HG02943 (cell line): ENCODE measurements at regions not wholly inside any gene's neighbourhood (a gene's known extent, or its start where the extent isn't known, plus 50 kb on each side); places are given as distances from the start of the nearest gene placed in this dataset.

ENCODE experiments used
- ATAC-seq: cut with Tn5 transposase; IDR thresholded peaks from one replicate; pipeline ENCODE4 v1.9.1; 2021; ENCODE audit warnings: mild to moderate bottlenecking, low read depth, moderate library complexity; ENCODE audit not compliant: unreplicated experiment

- ATAC-seq = peak; percentile 38
Measured at GRCh38 chr12:92471551-92471950, 231.2 kb upstream of the PLEKHG7 start.

- no peak for ATAC-seq
Measured at GRCh38 chr12:92470608-92471021, 232.2 kb upstream of the PLEKHG7 start.

- no peak for ATAC-seq
Measured at GRCh38 chr12:92469837-92470236, 233.0 kb upstream of the PLEKHG7 start.

- no peak for ATAC-seq
Measured at GRCh38 chr12:92468358-92469020, 234.3 kb upstream of the PLEKHG7 start.

- ATAC-seq = no peak
Measured at GRCh38 chr12:92467886-92468285, 234.9 kb upstream of the PLEKHG7 start.

- ATAC-seq = peak; percentile 37
Measured at GRCh38 chr12:92466391-92467305, 236.1 kb upstream of the PLEKHG7 start.

GRCh38 chr12:92465786-92466295 is 236.9 kb upstream of the PLEKHG7 start:
- ATAC-seq = no peak

- ATAC-seq = no peak
Measured at GRCh38 chr12:92464911-92465310, 237.9 kb upstream of the PLEKHG7 start.

GRCh38 chr12:92463171-92463570 is 239.6 kb upstream of the PLEKHG7 start:
- ATAC-seq = no peak

- no peak for ATAC-seq
Measured at GRCh38 chr12:92462527-92462926, 240.3 kb upstream of the PLEKHG7 start.

- peak; percentile 69 for ATAC-seq
Measured at GRCh38 chr12:92462049-92462448, 240.7 kb upstream of the PLEKHG7 start.

- no peak for ATAC-seq
Measured at GRCh38 chr12:92459850-92460249, 242.9 kb upstream of the PLEKHG7 start.

- ATAC-seq = no peak
Measured at GRCh38 chr12:92458996-92459395, 243.8 kb upstream of the PLEKHG7 start.

GRCh38 chr12:92457458-92458180 is 245.2 kb upstream of the PLEKHG7 start:
- no peak for ATAC-seq

- no peak for ATAC-seq
Measured at GRCh38 chr12:92452763-92453162, 250.0 kb upstream of the PLEKHG7 start.

- ATAC-seq = peak; percentile 5
Measured at GRCh38 chr12:92446083-92446460, 256.7 kb upstream of the PLEKHG7 start.

- ATAC-seq = peak; percentile 85
Measured at GRCh38 chr12:92445253-92446082, 257.3 kb upstream of the PLEKHG7 start.

GRCh38 chr12:92444763-92445162 is 258.0 kb upstream of the PLEKHG7 start:
- peak; percentile 22 for ATAC-seq

GRCh38 chr12:92442782-92443181 is 260.0 kb upstream of the PLEKHG7 start:
- ATAC-seq = no peak

GRCh38 chr12:92440072-92440471 is 262.7 kb upstream of the PLEKHG7 start:
- ATAC-seq = no peak
